GM18511 (cell line): ENCODE measurements at regions not wholly inside any gene's neighbourhood (a gene's known extent, or its start where the extent isn't known, plus 50 kb on each side); places are given as distances from the start of the nearest gene placed in this dataset.

Experiments used
- ATAC-seq: cut with Tn5 transposase; IDR thresholded peaks from one replicate; pipeline ENCODE4 v1.9.1; 2021; ENCODE audit warnings: mild to moderate bottlenecking, moderate library complexity; ENCODE audit not compliant: unreplicated experiment

DNA sequence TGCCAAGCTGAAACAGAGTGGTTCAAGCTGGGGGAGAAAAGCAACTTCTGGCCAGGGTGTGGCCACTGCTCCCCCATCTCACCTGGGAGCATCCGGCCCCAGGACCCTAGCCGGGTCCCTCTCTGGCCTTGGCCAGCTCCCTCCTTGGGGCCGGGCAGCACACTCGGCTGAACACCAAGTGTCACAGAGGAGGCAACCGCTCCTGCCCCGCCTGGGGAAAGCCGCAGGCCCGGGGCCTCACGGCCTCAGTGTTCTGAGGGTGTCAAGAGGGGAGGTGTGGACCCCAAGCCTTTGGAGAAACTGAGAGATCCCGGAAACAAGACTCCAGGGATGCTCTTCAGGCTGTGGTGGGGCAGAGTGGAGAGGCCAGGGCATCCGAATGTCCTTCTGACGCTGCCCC lies 88.4 kb downstream of the ENGASE start:
- ATAC-seq = no peak

DNA sequence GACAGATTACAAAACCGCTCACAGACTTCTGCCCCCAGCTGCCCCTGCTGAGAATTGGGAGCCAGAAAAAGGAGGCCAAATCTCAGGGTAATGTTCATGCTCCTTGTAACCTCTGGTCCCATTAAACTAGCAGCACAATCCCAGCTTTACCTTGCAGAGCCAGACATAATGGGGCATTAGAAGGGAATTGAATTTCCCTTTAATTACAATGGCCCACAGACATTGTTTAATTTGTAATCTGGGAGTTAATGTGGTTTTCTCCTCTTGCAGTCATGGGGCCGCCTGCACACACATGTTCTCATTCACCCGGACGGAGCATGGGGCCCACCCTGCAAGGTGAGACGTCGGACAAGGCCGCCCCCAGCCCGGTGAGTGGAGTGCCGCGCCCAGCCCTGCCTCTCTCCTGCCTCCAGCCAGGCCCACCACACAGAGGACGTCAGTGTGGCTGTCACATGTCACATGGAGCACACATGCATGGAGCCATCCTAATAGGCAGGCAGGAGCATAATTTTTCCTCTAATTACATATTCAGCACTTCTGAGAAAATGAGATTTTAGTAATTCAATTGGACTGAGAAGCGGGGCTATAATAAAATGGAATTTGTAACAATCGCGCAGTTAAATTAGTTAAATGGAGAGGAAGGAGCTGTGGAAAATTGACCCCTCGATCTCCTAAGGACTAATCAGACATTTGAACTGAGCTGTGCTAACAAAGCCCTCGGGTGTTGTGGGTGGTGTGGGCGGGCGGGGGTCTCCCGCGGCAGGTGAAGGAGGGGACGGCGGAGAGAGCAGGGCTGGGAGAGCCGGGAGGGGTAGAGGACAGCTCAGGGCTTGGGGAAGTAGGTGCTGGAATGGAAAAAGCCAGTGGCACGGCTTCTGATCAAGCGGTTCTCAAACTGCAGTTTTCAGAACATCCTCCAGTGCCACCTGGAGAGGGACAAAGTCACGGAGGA lies 87.7 kb downstream of the ENGASE start:
- no peak for ATAC-seq

DNA sequence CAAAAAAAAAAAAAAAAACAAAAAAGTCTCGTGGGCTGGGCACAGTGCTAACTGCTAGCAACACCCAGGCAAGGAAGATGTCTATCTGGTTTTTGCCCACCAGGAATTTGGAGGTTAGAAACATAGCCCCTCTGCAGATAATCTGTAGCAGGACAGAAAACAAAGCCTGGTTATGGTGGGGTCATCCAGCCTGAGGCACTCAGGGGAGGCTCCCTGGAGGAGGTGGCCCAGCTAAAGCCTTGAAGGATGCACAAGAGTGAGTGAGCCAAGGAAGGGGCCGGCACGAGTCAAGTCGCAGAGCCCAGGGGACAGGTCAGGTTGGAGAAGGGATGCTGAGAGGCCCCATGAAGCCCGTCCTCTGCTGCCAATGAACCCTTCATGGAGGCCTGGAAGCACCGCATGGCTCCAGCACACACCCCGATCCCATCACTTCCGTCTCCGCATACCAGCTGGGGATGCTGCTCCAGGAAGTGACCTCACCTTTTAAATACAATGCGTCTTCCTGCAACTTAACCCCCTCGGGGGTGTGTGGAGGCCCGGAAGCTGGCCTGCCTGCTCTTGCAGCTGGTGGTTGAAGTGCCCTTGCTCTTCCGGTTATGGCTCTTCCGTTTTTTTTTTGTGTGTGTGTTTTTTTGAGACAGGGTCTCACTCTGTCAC lies 86.5 kb downstream of the ENGASE start:
- ATAC-seq = no peak

DNA sequence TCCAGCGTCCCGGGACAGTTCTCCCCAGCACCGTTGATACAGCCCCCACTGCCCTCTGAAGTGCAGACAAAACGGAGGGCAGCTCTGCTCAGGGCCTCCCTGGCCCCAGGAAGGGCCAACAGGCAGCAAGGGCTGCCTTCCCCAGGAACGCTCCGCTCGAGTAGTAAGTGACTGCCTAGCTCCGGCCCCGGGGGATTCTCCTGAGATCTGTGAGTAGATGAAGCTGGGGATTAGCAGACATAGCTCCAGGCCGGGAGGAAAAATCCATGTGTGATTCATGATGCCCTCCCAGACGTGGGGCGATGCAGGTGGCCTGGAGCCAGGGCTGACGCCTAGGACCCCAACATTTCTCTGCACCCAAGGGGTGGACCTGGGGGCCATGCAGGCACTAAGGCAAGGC lies 85.3 kb downstream of the ENGASE start:
- no peak for ATAC-seq

DNA sequence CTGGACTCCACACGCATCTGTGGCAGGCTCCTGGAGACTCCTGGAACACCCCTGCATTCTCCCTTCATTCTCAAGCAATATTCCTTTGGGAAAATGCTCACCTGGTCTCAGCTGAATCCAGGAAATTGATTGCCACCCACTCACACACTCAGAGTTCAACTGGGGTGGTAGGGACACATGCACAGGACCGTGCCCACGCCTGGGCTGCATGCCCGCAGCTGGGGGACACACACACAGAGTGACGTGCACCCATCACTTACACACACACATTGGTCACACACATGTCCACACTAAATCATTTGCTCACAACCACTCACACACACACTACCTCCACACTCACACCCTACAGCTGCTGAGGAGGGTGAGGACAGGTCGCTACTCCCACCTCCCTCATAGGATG lies 84.8 kb downstream of the ENGASE start:
- ATAC-seq = no peak

DNA sequence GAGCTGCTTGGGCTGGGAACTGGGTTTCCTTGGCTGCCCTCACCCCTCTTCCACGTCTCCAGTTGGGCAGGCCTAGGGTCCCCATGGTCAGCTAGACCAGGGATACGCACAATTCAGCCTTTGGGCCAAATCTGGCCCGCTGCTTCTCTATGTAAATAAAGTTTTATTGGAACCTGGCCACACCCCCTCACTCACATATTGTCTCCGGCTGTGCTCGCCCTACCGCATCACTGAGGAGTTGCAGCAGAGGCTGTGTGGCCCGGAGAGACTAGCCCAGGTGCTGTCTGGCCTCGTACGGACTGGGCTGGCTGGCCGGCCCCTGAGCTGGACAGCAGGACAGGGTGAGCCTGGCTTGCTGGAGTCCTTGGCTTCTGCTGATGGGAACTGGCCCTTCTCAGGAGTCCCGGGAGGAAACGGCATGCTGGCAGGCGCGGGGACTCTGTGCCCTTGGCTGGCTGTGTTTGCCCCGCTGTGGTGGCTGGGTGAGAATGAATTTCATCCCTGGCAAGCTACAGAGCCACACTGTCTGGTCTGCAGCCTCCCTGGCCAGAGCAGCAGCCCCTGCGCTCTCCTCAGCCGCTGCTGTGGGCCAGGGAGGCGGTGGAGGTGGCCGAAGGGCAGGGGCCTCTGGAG lies 82.0 kb downstream of the ENGASE start:
- no peak for ATAC-seq

DNA sequence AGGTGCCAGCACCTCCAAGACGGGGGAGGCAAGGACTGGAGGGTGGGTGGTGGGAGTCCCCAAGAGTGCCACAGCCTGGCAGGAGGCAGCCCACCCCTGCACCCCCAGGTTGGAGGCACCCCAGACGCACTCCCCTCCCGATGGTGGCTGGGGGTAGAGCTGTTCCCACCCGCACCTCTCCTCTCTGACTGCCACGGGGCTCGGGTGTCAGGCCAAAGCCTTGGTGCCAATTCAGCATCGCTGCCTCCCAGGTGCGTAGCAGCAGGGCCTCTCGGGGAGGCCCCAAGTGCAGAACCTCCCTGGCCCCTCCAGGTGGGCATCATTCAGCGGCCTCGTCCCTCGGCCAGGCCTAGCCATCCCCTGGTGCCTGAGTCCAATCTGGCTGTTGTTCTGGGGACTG lies 81.1 kb downstream of the ENGASE start:
- ATAC-seq = no peak

DNA sequence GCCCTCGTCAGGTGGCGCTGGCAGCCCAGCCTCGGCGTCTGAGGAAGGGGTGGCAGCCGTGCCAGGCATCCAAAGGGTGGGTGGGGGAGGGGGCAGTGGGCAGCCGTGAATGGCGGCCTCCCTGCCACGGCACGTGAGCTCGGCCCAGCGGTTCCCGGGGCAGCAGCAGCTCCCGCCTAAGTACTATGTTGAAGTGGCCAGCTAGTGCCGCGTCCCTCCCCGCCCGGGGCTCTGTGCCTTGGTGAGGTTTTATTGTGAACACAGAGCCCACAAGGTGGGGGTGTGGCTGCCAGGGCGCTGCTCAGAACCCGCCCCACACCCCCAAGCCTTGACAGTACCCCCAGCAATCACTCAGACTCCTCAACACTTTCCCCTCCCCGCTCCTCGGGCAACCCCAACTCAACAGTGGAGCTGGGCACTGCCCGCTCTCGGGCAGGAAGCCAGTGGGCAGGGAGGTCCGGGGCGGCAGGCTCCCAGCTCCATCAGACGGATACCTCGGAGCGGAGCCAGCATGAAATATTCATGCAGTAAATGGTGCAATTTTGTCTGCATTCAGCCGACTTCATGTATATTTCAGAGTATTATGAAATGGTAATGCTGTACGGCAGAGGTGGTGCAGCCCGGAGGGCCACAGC lies 80.4 kb downstream of the ENGASE start:
- ATAC-seq = no peak

DNA sequence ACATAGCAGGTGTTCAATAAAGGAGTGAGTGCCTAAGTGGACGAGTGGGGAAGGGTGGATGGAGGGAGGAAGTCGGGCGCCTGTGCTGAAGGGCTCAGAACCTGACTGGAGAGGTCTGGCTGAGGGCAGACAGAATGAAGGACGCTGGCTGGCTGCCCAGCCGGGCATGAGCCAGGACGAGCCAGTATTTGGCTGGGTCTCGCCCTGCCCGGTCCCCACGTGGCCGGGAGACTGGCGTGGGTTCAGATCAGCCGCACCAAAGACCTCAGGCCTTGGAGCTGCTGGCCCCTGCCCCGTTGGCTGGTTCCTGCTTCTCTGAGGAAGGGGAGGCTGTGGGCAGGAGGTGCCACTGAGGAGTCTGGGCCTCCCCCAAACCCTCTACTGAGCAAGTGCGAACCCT lies 79.8 kb downstream of the ENGASE start:
- no peak for ATAC-seq

DNA sequence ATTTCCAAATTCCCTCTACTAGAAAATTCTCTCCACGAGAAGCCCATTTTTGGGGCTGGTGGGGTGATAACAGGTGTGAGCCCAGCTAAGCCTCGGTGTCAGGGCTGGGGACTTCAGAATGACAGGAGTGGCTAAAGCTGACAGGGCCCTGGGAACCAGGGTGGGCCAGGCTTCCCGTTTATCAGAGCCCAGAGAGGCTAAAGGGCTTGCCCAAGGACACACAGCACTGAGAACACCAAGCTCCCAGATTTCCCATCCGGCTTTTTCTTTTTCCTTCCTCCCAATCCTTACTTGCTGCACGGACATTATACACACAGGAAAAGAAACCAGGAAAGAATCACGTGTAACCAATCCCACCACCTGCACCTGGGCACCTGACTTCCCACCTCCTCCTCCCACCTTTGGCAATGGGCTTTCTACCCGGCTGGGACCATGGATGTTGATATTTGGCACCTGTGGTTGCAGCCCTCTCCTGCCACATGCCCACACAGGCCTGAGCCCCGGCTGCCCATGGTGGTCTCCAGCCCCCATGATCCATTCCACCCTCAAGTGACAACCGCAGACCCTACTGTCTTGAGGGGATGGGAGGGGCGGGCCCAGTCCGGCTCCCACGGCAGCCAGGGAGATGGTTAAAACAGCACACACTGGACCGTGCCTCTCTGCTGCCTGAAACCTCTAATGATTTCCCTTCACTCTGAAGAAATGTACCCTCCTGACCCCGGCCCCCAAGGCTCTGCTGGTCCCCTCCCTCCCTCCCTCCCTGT lies 78.9 kb downstream of the ENGASE start:
- ATAC-seq = no peak

DNA sequence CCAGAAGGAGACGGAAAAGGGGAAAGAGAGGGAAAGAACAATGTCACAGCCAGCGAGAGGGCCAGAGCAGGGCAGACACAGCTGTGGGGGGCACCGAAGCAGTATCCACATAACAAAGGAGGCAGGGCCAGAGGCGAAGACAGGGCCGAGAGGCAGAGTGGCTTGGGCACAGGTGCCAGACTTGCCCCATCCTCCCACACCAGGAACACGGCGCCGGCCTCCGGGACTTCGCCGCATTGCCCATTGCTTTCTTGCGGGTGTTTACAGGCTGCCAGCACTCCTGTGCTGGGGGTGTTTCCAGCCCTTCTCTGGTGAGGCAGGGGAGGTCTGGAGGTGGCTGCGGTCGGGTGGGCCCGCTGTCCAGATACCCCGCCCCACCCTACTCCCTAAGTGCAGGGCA lies 78.0 kb downstream of the ENGASE start:
- no peak for ATAC-seq

DNA sequence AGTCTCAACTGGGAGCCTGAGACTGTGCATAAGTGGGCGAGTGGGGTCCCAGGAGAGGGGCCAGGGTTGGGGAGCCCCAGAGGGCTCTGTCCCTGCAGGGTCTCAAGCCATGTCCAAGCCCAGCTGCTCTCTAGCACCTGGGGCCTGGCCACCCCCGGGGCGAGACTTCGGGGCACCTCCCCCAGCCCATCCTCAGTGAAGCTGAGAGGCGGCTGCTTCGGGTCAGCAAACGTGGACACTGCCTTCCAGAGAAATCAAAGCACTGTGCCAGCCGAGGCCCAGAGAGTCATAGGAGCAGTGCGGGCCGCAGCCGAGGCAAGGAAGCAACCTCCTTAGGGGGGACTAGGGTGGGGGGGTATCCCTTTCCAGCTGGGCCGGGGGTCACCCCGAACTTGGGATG lies 77.5 kb downstream of the ENGASE start:
- ATAC-seq = no peak

DNA sequence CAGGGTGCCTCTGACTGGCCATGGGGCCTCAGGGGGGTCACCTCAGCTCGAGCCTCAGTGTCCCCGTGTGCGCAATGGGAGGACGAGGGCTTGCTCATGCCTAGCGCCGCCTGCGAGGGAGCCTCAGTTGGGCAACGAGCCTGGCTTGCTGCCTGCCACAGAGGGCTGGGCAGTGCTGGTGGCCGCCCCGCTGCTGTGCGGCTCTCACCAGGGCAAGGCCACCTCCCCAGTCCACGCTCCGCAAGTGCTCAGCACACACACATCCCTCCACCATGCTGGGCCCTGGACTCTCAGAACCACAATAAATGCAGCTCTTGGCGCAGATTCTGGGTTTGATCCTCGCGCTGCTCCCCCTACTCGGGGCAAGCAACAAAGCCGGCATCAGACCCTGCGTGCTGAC lies 76.2 kb downstream of the ENGASE start:
- ATAC-seq = no peak

DNA sequence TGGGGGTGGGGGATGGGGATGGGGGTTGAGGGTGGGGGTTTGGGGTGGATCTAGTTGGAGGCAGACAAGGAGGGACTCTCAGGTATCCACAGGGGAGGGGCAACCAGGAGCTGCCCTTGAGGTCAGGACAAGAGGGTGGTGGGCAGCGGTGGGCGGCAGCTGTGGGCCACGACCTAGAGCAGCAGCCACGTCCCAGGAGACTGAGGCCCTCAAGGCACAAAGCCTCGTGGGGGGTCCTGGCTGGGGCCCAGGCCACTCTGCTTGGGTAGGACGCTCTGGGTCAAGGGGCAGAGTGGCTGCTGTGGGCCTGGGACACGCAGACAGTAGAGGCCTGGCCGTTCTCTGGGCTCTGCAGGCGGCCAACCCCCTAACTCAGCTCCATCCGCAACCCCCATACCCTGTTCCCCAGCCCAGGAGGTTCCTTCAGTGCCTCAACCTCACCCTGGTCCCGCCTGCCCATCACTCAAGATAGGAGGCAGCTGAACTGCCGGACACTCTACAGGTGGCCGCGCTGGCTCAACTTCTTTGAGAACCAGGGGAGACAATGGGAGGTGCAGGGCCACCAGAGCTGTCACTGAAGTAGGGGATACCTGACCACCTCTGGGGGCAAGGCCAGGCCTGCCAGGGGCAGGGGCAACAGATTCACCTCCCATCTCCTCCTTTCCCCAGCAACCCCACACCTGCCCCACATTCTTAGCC lies 75.6 kb downstream of the ENGASE start:
- no peak for ATAC-seq

DNA sequence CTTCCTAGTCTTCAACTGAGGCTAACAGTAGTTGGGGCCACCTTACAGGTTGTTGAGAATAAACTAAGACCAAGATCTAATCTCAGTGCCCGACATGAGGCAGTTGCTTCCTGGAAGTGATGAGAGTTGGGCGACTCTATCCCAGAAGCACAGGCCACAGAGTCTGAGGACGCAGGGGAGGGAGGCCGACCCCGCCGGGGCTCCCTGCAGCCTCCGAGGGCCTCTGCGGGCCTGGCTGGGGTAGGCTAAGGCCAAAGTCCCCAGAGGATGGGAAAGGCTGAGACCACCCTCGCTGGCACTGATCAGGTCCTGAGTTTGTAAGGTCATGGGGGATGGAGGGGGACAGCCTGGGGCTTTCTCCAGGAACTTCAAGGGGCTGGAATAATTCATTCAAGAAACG lies 74.0 kb downstream of the ENGASE start:
- ATAC-seq = no peak

DNA sequence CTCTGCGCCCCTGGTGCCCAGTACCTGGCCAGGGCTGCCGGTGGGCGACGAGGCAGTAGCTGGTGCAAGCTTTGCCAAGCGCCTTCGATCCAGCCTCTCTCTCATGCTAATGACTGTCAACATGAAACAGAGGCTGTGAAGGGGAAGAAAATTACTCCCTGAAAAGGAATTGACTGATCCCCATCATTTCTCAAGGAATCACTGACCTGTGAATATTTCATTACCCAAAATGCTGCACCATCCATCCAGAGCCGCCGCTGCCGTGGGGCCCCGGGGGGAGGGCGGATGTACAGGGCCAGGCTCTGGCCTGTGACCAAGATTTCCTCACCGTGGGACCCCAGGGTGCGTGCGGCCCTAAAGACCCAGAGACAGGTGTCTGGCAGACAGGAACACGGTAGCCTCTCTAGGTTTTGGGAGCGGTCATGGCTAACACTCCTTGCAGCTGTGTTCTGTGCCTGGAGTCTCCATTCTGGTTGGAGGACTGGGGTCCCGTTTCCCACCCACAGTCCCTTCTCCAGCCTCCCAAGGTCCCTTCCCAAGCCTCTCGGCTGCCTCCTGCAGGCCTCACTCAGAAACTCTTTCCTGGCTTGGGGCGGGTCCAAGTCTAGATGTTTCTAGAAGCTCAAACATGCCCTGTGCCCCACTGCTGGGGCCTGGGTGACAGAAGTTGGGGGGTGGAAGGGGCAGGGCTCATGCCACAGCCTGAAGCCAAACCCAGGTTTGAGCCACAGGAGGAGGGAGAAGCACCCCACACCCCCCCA lies 73.3 kb downstream of the ENGASE start:
- no peak for ATAC-seq

DNA sequence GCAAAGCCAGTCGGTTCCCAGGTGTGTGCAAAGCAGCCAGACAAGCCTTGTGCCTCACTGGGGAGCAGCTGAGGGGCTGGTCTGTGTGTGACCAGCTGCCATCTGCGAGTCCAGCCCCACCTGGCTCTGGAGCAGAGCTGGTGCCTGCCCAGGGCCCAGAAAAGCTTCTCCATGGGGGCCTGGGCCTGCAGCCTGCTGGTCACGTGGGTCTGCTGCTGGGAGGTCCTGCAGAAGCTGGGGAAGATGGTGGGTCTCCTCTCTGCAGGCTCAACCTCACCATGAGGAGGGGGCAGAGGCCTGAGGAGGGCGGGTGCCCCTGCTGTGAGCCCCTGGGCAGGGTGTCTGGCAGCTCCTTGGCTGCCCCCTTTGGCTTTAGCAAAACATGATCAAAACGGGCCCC lies 71.9 kb downstream of the ENGASE start:
- ATAC-seq = no peak

DNA sequence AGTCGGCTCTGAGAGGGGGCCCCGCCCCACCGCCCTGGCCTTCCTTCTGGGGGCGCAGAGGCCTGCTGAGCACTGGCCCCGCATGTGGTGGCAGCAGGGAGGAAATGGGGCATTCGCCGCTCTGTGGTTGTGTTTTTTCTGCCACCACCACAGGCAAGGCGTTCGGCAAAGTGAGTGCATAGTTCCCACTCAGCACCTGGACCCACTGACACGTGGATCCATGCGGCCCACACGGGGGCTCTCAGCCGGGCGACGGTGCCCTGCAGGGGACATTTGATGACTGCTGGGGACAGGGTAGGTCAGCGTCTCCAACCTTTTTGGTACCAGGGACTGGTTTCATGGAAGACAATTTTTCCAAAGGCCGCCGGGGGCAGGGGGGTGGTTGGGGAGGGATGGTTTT lies 70.9 kb downstream of the ENGASE start:
- ATAC-seq = no peak

DNA sequence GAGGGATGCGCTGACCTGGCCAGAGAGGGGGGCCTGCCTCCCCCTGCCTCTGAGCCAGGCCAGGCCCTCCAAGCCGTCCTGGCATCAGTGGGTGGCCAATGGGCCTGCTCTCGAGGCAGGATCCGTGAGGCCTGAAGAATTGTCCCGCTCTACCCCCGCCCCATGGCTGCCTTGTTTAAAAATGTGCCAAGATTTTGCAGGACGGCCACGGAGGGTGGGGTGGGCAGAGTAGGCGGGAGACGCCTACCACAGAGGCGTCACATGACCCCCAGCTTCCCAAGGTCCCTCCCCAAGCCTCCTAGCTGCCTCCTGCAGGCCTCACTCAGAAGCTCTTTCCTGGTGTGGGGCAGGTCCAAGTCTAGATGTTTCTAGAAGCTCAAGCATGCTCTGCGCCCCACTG lies 69.5 kb downstream of the ENGASE start:
- ATAC-seq = no peak
